Stimulated activated CD4-positive, alpha-beta T cell treated with anti-CD3 and anti-CD28 coated beads, Interleukin-15, amount 100 ng/mL, for 24 hours (primary cell): ENCODE measurements at regions not wholly inside any gene's neighbourhood (a gene's known extent, or its start where the extent isn't known, plus 50 kb on each side); places are given as distances from the start of the nearest gene placed in this dataset.

Experiments used
- DNase-seq: peaks from one replicate; pipeline ENCODE4 v3.0.0-alpha.2; 2020

DNA sequence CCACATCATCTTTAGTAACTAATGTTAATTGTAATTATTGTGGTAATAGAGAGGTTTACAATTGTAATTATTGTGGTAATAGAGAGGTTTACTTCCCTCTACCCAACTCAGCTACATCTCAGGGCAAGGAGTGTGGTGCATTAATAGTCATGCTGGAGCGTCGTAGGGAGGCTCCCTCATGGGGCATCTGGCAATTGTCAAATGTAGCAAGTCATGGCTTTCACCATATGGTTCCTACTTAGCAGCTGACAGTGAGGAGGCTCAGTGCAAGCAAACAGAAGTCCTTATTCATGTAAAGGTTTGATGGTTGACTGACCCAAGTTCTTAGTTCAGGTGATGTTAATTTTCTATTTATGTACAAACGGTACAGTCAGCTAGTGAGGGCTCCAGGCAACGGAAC, 1012.0 kb downstream of the FLRT2 start:
- no peak for DNase-seq

- DNase-seq: no peak
Measured at GRCh38 chr14:86540636-86541247, 1010.8 kb downstream of the FLRT2 start.

GRCh38 chr14:86539361-86540070, 1009.6 kb downstream of the FLRT2 start:
- DNase-seq: no peak

- DNase-seq: no peak
Measured at GRCh38 chr14:86533834-86534233, 1003.9 kb downstream of the FLRT2 start.

- DNase-seq: no peak
Measured at GRCh38 chr14:86532219-86532618, 1002.3 kb downstream of the FLRT2 start.

- DNase-seq: no peak
Measured at GRCh38 chr14:86530457-86530856, 1000.5 kb downstream of the FLRT2 start.

GRCh38 chr14:86527312-86527711, 997.4 kb downstream of the FLRT2 start:
- DNase-seq: no peak

DNA sequence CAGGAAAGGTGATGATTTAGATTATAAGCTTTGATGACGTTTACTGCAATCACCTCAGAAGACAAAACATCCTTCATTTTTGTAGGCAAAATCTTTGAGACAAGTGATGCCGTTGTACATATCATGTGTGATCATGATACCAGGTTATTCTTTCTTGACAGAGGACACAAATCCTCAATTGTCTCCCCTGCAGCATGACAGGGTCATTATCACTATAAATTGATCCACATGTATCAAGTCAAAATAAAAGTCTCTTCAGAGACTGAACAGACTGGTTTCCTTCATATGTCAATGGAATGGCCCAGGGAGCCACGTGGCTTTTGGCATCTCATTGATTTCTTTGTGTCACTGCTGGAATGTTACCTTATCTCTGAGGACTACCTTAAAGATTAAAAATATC, 995.7 kb downstream of the FLRT2 start:
- no peak for DNase-seq

DNA sequence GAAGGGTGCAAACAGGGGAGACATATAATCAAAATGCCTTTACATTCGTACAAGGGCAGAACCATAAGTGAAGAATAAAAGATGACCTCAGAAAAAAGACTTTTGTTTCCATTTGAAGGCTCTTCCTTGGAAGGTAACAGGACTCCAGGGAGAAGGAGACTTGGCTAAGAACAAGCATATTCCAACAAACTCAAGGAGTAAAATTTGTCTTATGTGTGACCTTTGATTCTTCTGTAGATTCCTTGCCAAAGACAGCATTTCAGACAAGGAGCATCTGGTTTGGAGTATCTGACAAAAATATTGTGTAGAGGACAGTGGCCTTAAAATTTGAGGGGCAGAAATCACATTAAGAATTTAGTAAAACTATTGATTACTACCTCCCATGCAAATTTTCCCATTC, 991.9 kb downstream of the FLRT2 start:
- DNase-seq: no peak

- DNase-seq: no peak
Measured at GRCh38 chr14:86521031-86521730, 991.2 kb downstream of the FLRT2 start.

DNA sequence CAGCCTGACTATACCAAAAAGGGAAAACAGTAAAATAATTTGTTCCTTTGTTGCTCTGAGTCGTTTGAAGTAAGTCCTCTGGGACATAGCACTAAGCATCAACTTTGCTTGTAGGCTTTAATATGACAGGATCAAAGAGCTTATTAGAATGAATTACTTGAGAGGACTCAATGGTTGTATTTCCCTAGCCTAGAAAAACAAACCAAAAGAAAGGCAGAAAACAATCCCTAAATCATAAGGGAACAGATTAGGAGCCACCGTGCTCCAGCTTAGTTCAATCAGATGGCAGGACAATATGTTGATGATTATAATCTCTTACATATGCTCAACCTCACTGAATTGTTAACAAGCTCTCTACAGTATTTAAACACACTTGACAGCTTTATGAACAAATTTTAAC, 988.4 kb downstream of the FLRT2 start:
- DNase-seq: no peak

DNA sequence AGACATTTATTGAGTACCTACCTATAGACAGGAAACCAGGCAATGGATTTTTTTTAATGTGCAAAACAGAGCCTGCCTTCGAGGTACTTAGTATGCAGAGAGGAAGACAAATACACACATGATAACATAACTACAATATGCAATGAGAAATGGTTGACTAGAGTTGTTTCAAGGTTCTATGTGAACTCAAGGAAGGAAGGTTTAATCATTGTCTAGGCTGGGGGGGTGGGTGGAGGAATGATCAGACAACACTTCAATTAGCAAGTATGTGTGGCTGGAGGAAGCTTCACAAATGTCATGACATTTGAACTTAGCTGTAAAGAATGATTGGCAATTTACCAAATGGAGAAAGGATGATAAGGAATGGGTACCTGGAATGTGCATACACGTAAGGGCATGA, 985.3 kb downstream of the FLRT2 start:
- DNase-seq: no peak

DNA sequence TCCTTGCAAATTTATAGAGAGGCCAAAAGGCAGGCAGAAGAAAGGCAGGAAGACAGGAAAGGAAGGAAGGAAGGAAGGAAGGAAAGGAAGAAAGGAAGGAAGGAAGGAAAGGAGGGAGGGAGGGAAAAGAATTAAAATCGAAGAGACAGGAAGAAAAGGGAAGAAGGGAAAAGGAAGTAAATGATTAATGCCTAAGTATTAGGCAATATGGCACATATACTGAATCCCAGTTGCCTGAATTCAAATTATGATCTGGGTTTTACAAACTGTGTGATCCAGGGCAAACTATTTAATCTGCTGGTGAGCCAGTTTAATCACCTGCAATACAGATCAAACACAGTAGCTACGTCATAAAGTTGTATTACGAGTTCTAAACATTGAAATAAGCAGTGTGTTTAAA, 983.6 kb downstream of the FLRT2 start:
- DNase-seq: no peak

DNA sequence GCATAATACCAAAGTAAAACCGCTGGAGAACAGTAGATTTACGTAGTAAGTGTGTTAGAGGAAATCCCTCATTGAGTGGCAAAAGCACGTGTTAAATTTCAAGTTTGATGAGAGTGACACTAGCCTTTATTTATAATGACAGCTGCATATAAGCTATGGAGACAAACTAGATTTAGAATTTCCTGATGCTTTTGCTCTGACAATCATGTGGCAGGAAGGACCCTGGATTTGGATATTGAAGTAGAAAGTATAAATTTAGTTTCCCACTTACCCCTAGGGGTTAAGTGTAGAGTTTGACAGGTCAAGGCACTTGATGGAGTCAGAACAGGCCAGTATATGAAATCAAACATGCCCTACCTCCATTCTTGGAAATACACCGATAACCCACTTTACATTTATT, 983.1 kb downstream of the FLRT2 start:
- DNase-seq: no peak

DNA sequence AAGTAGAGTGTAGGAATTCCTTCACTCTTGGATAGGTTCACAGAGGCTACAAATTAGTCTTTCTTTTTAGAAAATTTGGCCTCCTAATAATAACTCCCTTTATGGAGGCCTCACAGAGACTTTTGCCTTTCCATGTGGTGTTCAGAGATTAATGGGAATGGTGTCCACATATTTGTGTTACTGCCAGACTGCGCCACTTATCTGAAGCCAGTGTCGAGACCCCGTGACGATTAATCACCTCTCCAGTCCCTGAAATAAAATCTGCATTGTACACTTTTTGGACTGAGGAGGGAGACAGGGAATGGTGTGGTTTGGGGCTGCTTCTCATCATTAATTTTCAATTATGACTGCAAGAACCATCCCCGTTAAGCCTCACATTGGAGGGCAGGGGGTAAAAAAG, 980.5 kb downstream of the FLRT2 start:
- no peak for DNase-seq

DNA sequence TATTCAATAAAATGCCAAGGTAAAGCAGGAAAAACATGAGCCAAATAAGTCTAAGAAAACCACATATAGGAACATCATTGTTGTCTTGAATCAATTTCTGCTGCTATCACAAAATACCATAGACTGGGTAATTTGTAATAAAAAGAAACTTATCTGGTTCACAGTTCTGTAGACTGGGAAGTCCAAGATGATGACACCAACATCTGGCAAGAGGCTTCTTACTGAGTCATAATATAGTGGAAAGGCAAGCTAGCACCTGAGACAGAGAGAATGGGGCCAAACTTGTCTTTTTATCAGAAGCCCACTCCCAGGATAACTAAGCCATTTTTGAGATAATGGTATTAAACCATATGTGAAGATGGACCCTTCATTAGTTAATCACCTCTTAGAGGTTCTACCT, 975.9 kb downstream of the FLRT2 start:
- DNase-seq: no peak

DNA sequence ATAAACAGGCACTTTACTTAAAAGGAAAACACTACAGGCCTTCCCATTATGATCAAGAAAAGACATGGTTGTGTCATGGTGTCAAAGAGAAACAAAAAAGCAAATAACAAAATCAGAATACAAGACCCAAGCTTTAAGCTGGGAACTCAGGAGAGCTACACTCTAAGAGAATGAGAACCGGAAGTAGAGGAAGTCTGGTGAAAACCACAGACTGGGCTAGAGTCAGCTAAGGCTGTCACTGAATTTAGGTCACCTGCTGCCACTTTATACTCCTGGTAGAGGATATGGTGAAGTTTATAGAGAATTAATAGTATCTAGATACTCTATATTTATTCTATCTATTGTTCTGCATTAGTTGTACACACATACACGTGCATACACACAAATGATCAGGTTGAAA, 971.7 kb downstream of the FLRT2 start:
- no peak for DNase-seq

- no peak for DNase-seq
Measured at GRCh38 chr14:86491743-86492142, 961.8 kb downstream of the FLRT2 start.

DNA sequence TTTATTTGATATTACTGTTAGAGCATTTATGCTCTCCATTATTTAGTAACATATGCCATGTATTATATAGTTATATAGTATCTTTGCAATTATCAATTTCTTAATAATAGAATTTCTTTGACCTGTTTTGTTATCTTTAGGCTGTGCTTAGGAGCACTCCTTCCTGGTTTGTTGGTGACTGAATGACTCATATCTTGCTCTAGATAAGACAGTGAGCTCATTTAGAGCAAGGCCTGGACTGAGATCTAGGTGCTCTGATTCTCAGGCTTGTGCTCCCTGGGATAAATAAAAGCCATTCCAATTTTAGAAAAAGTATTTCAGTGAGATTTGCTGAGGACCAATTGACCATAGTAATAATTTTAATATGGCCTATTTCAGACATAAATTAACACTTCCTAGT, 951.2 kb downstream of the FLRT2 start:
- no peak for DNase-seq

- DNase-seq: no peak
Measured at GRCh38 chr14:86464341-86464740, 934.4 kb downstream of the FLRT2 start.

GRCh38 chr14:86462193-86462753, 932.3 kb downstream of the FLRT2 start:
- DNase-seq: peak; percentile 1

DNA sequence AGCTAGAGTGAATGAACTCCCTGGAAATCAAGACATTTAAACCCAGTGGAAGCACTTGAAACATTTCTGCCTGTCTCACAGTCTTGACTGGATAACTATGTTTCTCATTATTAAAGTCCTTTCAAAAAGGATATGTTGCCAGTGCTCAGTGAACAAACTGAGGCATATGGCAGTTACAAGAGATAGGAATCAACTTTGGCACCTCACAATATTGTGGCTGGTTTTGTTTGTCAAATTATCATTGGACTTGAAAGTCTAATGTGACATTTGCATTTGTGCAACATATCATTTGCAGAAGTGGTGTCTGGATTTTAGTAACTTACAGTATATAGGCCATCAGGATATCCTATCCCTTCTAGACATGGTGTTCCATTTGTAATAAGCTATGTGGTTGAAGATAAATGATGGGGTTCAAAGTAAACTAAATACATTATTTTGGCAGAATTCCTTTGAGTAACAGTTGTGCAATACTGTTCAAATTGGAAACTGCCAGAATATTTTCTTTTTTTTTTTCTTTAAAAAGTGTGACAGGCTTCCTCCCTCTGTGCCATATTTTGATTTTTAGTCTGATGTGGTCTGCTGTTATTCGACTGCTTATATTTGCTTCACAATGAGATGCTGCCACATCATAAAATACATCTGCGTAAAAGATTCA, 927.7 kb downstream of the FLRT2 start:
- DNase-seq: no peak

DNA sequence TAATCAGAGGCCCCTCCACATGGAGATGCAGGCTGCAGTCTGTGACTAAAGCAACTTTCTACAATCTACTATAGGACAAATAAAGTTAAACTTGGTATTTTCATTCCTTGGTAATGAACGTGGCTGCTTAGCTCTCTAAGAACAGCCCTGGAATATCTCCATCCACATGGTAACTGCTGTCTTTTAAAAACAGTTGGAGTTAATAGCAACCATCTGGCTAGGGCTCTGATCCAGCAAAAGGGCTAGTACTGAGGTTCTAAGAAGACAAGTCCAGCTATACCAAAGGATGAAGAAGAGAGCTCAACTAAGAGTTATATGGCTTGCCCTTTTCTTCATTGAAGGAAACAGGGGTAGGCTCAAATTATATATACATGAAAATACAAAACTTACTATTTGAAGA, 920.1 kb downstream of the FLRT2 start:
- DNase-seq: no peak

GRCh38 chr14:86442135-86442534, 912.2 kb downstream of the FLRT2 start:
- no peak for DNase-seq
